ENCODE measurements at regions not wholly inside any gene's neighbourhood (a gene's known extent, or its start where the extent isn't known, plus 50 kb on each side); places are given as distances from the start of the nearest gene placed in this dataset.

- TF ChIP-seq POLR2A (IDR thresholded peaks at IDR 0.05; ENCODE audit: low read depth, low read length) (no peak), TAF1 (IDR thresholded peaks at IDR 0.05; ENCODE audit: low read depth, low read length) (no peak), POU2F2 (IDR thresholded peaks at IDR 0.05; ENCODE audit: low read depth, low read length) (no peak), POLR2AphosphoS5 (IDR thresholded peaks at IDR 0.05; ENCODE audit: low read depth, low read length) (no peak)
Measured at GRCh38 chr18:42429196-42429595, 474.2 kb downstream of the PIK3C3 start.
